MM.1S (cell line): ENCODE measurements at regions not wholly inside any gene's neighbourhood (a gene's known extent, or its start where the extent isn't known, plus 50 kb on each side); places are given as distances from the start of the nearest gene placed in this dataset.

Experiments used
- CTCF ChIP-seq: fragments of 300-600 bp; sonication (generic); IDR thresholded peaks from 2 replicates; pipeline ENCODE4 v1.5.1; 2016; ENCODE audit warnings: antibody characterized with exemption, low read length, mixed read lengths
- EZH2 ChIP-seq: fragments of 300-600 bp; sonication (generic); optimal IDR thresholded peaks from 2 replicates; pipeline ENCODE3; 2017; ENCODE audit warnings: low read depth, mild to moderate bottlenecking, antibody characterized with exemption, low read length, mixed read lengths
- EZH2phosphoT487 ChIP-seq: fragments of 300-600 bp; sonication (generic); IDR thresholded peaks from 2 replicates; pipeline ENCODE4 v1.6.1; 2018; ENCODE audit warnings: antibody characterized with exemption, low read length

DNA sequence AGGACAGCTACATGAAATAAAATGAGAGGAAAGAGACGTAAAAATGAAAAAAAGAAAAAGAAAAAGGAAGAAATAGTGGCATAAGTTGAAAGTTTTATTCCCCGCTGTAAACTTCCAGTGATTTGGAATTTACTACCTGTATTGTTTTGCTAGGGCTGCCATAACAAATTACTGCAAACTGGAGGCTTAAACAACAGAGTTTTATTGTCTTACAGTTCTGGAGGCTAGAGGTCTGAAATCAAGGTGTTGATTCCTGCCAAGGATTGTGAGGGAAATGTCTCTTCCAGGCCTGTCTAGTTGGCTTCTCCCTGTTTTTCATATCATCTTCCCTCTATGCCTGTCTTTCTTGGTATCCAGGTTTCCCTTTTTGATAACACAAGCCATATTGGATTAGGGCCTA, 119.4 kb upstream of the PACRGL start:
- TF ChIP-seq CTCF, result no peak
- no peak for TF ChIP-seq EZH2phosphoT487
- TF ChIP-seq EZH2, result no peak
